IPS DF 6.9 (cell line): ENCODE measurements at regions not wholly inside any gene's neighbourhood (a gene's known extent, or its start where the extent isn't known, plus 50 kb on each side); places are given as distances from the start of the nearest gene placed in this dataset.
"Not testable (repeated sequence)": the region's sequence is repeated elsewhere in the genome, so short reads cannot be mapped to it uniquely, and the experiment has no call there.

ENCODE experiments used
- DNase-seq: peaks from one replicate; pipeline ENCODE4 v3.0.0-alpha.2; 2013; ENCODE audit warnings: low read depth, low spot score
- H3K27ac ChIP-seq: one replicate; pipeline ENCODE4 v1.5.1; 2013; ENCODE audit warnings: low read length, control low read depth
- H3K27me3 ChIP-seq: 2 replicates; pipeline ENCODE4 v1.6.1; 2013; ENCODE audit warnings: mild to moderate bottlenecking, low read length; ENCODE audit not compliant: control insufficient read depth, insufficient read depth
- H3K36me3 ChIP-seq: 2 replicates; pipeline ENCODE4 v1.6.1; 2013; ENCODE audit warnings: low read length; ENCODE audit not compliant: control insufficient read depth, insufficient read depth
- H3K4me1 ChIP-seq: 2 replicates; pipeline ENCODE4 v1.6.1; 2013; ENCODE audit warnings: low read length; ENCODE audit not compliant: control insufficient read depth, insufficient read depth
- H3K4me3 ChIP-seq: 2 replicates; pipeline ENCODE4 v1.5.1; 2013; ENCODE audit warnings: mild to moderate bottlenecking, low read length
- H3K9me3 ChIP-seq: 2 replicates; pipeline ENCODE4 v1.6.1; 2013; ENCODE audit warnings: low read length, inconsistent platforms; ENCODE audit not compliant: control insufficient read depth, insufficient read depth
- WGBS: extraction: QIAGEN DNeasy Blood & Tissue Kit; methylation state at CpG from one replicate; pipeline ENCODE4 v1.1.7; 2013; ENCODE audit warnings: mixed read lengths, missing lambda C conversion rate; ENCODE audit not compliant: insufficient read length, insufficient coverage; 5-methylcytosine and 5-hydroxymethylcytosine counted together

GRCh38 chr4:20176881-20177280 lies 74.8 kb upstream of the SLIT2 start:
- no peak overlapping the region for H3K27ac ChIP-seq
- no CpG with 5 or more reads among the region's 2 CpGs for WGBS
- H3K9me3 ChIP-seq = no peaks in the 10 kb centered on the region
- H3K4me1 ChIP-seq = no peaks in the 10 kb centered on the region
- no peaks in the 10 kb centered on the region for H3K36me3 ChIP-seq
- H3K4me3 ChIP-seq = no peak overlapping the region
- H3K27me3 ChIP-seq = no peaks in the 10 kb centered on the region
- DNase-seq = no peak

GRCh38 chr4:20172070-20172760 lies 79.5 kb upstream of the SLIT2 start:
- Histone ChIP-seq H3K9me3 (no peaks in the 10 kb centered on the region), H3K36me3 (no peaks in the 10 kb centered on the region)
- no peak for DNase-seq

DNA sequence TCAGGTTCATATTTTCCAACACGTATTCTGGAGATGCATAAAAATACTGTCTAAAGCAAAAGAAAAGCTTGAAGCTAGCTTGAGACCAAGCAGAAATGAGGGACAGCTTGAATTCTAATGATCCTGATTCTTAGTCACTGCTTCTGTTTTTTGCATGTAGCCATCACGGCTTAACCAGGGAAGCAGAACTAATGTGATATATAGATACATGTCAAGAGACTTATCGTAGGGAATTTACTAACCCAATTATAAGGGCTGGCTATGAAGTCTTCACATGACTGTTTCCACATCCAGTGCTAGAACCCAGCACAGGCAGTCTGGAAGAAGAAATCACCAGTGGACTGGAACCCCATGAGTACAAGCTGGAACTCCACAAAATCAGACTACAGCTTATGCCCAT lies 85.2 kb upstream of the SLIT2 start:
- Histone ChIP-seq H3K4me1 (no peaks in the 10 kb centered on the region), H3K27me3 (no peaks in the 10 kb centered on the region), H3K36me3 (no peaks in the 10 kb centered on the region), H3K27ac (no peak overlapping the region), H3K4me3 (no peak overlapping the region), H3K9me3 (no peaks in the 10 kb centered on the region)
- no CpG with 5 or more reads among the region's 3 CpGs for WGBS
- DNase-seq = no peak

More at GRCh38 chr4:20172070-20172760, 79.5 kb upstream of the SLIT2 start:
- no CpG with 5 or more reads among the region's 1 CpG for WGBS
- no peaks in the 10 kb centered on the region for H3K4me1 ChIP-seq
- no peak overlapping the region for H3K27ac ChIP-seq
- H3K4me3 ChIP-seq = no peak overlapping the region
- no peaks in the 10 kb centered on the region for H3K27me3 ChIP-seq

GRCh38 chr4:20159516-20159915 lies 92.2 kb upstream of the SLIT2 start:
- Histone ChIP-seq H3K4me3 (no peak overlapping the region), H3K9me3 (no peaks in the 10 kb centered on the region), H3K27me3 (no peaks in the 10 kb centered on the region), H3K27ac (no peak overlapping the region), H3K36me3 (no peaks in the 10 kb centered on the region), H3K4me1 (no peaks in the 10 kb centered on the region)
- WGBS = no CpG with 5 or more reads among the region's 2 CpGs
- DNase-seq = no peak

- no peak overlapping the region for H3K4me3 ChIP-seq
- no peaks in the 10 kb centered on the region for H3K36me3 ChIP-seq
- no peak overlapping the region for H3K27ac ChIP-seq
- no peaks in the 10 kb centered on the region for H3K9me3 ChIP-seq
- no CpG with 5 or more reads among the region's 2 CpGs for WGBS
- H3K4me1 ChIP-seq = no peaks in the 10 kb centered on the region
- no peak for DNase-seq
- no peaks in the 10 kb centered on the region for H3K27me3 ChIP-seq
These were observed 93.5 kb upstream of the SLIT2 start for GRCh38 chr4:20158195-20158594.

- no peak for DNase-seq
- no peaks in the 10 kb centered on the region for H3K27me3 ChIP-seq
- H3K9me3 ChIP-seq = no peaks in the 10 kb centered on the region
- no CpG with 5 or more reads among the region's 2 CpGs for WGBS
- no peak overlapping the region for H3K4me3 ChIP-seq
- no peaks in the 10 kb centered on the region for H3K36me3 ChIP-seq
- H3K4me1 ChIP-seq = no peaks in the 10 kb centered on the region
- no peak overlapping the region for H3K27ac ChIP-seq
These were observed 100.3 kb upstream of the SLIT2 start for GRCh38 chr4:20151436-20151835.

DNA sequence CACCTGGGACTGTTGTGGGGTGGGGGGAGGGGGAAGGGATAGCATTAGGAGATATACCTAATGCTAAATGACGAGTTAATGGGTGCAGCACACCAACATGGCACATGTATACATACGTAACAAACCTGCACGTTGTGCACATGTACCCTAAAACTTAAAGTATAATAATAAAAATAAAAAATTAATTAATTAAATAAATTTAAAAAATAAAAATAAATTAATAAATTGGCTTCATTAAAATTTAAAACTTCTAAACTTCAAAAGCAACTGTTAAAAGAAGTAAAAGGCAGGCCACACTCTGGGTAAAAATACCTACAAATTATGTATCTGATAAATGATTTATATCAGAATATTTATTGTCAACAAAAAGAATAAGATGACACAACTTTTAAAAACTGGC lies 102.6 kb upstream of the SLIT2 start:
- H3K4me3 ChIP-seq, DNase-seq, H3K9me3 ChIP-seq, H3K36me3 ChIP-seq, H3K27ac ChIP-seq, H3K4me1 ChIP-seq, H3K27me3 ChIP-seq: not testable (repeated sequence)
- WGBS = no CpG with 5 or more reads among the region's 3 CpGs

DNA sequence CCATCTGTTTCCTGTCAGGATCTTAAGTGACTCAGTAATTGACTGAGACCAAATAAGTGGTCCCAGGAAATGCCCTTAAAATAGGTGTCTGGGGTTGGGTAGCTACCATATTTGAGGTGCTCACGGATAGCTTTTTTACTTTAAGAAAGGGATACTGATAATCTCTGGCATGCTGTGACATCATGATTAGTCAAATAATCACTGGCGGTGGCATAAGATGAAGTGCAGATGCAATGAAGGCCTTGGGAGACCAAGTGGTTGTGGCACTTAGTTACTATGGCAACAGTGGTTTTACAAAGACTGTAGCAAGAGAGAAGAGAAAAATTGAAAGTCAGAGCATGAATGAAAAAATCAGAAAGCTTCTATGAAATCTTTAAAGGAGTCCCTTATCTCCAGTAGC lies 114.5 kb upstream of the SLIT2 start:
- no CpG with 5 or more reads among the region's 2 CpGs for WGBS
- H3K4me1 ChIP-seq = no peaks in the 10 kb centered on the region
- H3K36me3 ChIP-seq = no peaks in the 10 kb centered on the region
- DNase-seq = no peak
- no peak overlapping the region for H3K4me3 ChIP-seq
- no peaks in the 10 kb centered on the region for H3K27me3 ChIP-seq
- H3K9me3 ChIP-seq = no peaks in the 10 kb centered on the region
- no peak overlapping the region for H3K27ac ChIP-seq

GRCh38 chr4:20127626-20128025 lies 124.1 kb upstream of the SLIT2 start:
- Histone ChIP-seq H3K27ac (no peak overlapping the region), H3K36me3 (no peaks in the 10 kb centered on the region), H3K4me1 (no peaks in the 10 kb centered on the region), H3K9me3 (no peaks in the 10 kb centered on the region), H3K27me3 (no peaks in the 10 kb centered on the region), H3K4me3 (no peak overlapping the region)
- DNase-seq = no peak
- WGBS = no CpG with 5 or more reads among the region's 1 CpG

DNA sequence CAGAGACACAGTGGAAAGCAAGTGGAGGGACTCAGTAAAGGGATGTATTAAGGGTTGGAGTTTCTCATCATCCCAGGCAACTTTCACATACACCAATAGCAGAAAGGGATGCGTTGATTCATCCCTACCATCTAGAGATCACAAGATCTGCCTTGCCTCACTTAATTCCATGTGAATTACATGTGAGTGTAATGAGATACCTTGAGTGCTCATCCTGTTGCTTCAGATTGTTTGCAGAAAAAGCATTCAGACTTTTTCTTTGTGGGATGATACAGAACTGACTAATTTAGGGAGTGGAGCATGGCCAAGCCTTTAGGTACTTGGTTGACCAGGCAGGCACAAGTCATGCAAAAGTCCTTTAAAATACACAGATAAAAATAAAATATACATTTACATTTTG lies 124.8 kb upstream of the SLIT2 start:
- Histone ChIP-seq H3K27ac (no peak overlapping the region), H3K9me3 (no peaks in the 10 kb centered on the region), H3K27me3 (no peaks in the 10 kb centered on the region), H3K4me1 (no peaks in the 10 kb centered on the region), H3K4me3 (no peak overlapping the region), H3K36me3 (no peaks in the 10 kb centered on the region)
- WGBS = no CpG with 5 or more reads among the region's 1 CpG
- no peak for DNase-seq

DNA sequence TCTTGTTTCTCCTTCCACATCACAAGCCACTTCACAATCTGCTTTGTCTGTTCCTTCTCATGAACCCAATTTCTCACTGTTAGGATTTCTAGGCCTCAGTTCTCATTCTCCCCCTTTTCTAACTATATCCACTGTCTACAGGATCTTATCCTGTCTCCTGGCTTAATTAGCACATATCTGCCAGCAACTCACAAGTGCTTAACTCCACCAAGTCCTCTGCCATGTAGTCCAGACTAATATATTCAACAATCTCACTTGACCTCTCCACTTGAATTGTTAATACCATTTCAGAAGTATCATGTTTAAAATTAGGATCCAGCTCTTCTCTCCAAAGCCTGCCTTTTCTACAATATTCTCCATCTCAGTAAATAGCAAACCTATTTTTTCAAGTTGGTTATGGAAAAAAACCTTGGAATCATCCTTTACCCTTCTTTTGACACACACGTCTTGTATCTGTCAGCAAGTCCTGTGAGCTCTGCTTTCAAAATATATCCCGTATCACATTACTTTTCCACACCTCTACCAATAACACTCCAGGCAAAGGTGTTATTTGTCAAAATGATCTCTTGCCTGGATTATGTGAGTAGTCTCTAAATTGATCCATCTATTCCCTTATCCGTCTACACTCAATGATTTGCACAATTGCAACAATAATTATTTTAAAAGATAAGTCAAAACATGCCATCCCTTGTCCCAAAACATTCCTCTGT lies 127.2 kb upstream of the SLIT2 start:
- Histone ChIP-seq H3K36me3 (no peaks in the 10 kb centered on the region), H3K4me3 (no peak overlapping the region), H3K9me3 (no peaks in the 10 kb centered on the region), H3K4me1 (no peaks in the 10 kb centered on the region), H3K27ac (no peak overlapping the region), H3K27me3 (no peaks in the 10 kb centered on the region)
- no CpG with 5 or more reads among the region's 3 CpGs for WGBS
- no peak for DNase-seq
